ENCODE measurements at regions not wholly inside any gene's neighbourhood (a gene's known extent, or its start where the extent isn't known, plus 50 kb on each side); places are given as distances from the start of the nearest gene placed in this dataset.

DNA sequence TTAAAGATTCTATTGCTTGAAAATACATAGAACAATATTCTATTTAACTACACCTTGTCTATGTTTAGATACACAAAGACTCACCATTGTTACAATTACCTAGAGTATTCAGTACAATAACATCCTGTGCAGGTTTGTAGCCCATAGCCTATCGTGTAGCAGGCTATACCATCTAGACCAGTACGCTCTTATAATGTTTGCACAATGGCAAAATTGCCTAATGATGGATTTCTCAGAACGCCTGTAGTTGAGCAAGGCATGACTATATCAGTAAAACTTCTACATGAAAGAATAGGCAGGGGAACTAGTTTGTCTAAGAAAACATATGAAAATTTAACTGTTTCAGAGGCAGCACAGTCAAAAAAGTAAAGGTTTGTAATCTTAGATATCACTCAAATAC is 375.9 kb downstream of the DAD1 start:
- TF ChIP-seq POLR2A (IDR thresholded peaks at IDR 0.05) (no peak), CTCF (IDR thresholded peaks at IDR 0.05) (no peak), POLR2AphosphoS5 (IDR thresholded peaks at IDR 0.05) (no peak), EP300 (IDR thresholded peaks at IDR 0.05) (no peak)
